WERI-Rb-1 (cell line): ENCODE measurements at regions not wholly inside any gene's neighbourhood (a gene's known extent, or its start where the extent isn't known, plus 50 kb on each side); places are given as distances from the start of the nearest gene placed in this dataset.

Experiments used
- DNase-seq: peaks from one replicate; pipeline ENCODE4 v3.0.0-alpha.2; 2020
- H3K27ac ChIP-seq: fragments of 250-450 bp; sonication (Bioruptor Pico); 2 replicates; pipeline ENCODE4 v1.5.1; 2020; ENCODE audit warnings: mild to moderate bottlenecking, moderate library complexity
- H3K27me3 ChIP-seq: fragments of 250-450 bp; sonication (Bioruptor Pico); 2 replicates; pipeline ENCODE4 v1.5.1; 2021; ENCODE audit warnings: mild to moderate bottlenecking, low read depth, moderate library complexity; ENCODE audit not compliant: insufficient read depth, severe bottlenecking
- H3K36me3 ChIP-seq: fragments of 250-450 bp; sonication (Bioruptor Pico); 2 replicates; pipeline ENCODE4 v1.5.1; 2020; ENCODE audit warnings: mild to moderate bottlenecking, moderate library complexity
- H3K4me3 ChIP-seq: 2 replicates; pipeline ENCODE4 v1.5.1; 2011; ENCODE audit warnings: low read depth, mild to moderate bottlenecking, control low read depth, low read length
- H3K9me3 ChIP-seq: fragments of 250-450 bp; sonication (Bioruptor Pico); 2 replicates; pipeline ENCODE4 v1.5.1; 2021; ENCODE audit warnings: mild to moderate bottlenecking, moderate library complexity; ENCODE audit not compliant: severe bottlenecking
- CTCF ChIP-seq: IDR thresholded peaks from 2 replicates; pipeline ENCODE4 v1.5.1; 2011; ENCODE audit warnings: low read depth, mild to moderate bottlenecking, control low read depth, inconsistent platforms, low read length

DNA sequence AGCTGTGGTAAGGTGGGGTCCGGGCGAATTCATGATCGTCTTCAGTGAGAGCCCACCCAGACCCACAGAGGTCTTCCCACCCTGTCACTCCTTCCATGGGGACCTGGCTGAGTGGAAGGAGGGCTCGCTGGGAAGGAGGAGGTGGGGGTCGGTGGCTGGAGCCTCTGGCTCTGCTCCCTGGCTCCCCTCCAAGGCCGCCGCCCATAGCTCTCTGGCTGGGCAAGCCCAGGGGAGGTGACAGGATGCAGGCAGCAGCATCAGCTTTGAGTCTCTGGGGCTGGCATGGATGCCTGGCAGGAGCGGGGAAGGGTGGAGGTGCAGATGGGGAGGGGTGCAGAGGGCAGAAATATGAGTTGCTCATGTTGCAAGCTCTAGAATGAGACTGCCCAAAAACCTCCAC is 147.0 kb downstream of the ENGASE start:
- no peaks in the 10 kb centered on the region for H3K27me3 ChIP-seq

GRCh38 chr17:79220713-79221291 is 146.2 kb downstream of the ENGASE start:
- Histone ChIP-seq H3K27me3 (no peaks in the 10 kb centered on the region), H3K4me3 (no peak overlapping the region), H3K27ac (peak overlapping the region; percentile 25), H3K9me3 (no peaks in the 10 kb centered on the region), H3K36me3 (no peaks in the 10 kb centered on the region)
- TF ChIP-seq CTCF, result no peak
- DNase-seq, result peak; percentile 80

More for the DNA sequence above, 147.0 kb downstream of the ENGASE start:
- Histone ChIP-seq H3K27ac (no peak overlapping the region), H3K9me3 (no peaks in the 10 kb centered on the region), H3K4me3 (no peak overlapping the region), H3K36me3 (no peaks in the 10 kb centered on the region)
- TF ChIP-seq CTCF, result no peak
- no peak for DNase-seq

GRCh38 chr17:79220201-79220712 is 145.6 kb downstream of the ENGASE start:
- TF ChIP-seq CTCF, result no peak
- Histone ChIP-seq H3K36me3 (no peaks in the 10 kb centered on the region), H3K27me3 (no peaks in the 10 kb centered on the region), H3K27ac (peak overlapping the region; percentile 25), H3K9me3 (no peaks in the 10 kb centered on the region), H3K4me3 (no peak overlapping the region)
- no peak for DNase-seq

- peak overlapping the region; percentile 78 for H3K27ac ChIP-seq
- no peaks in the 10 kb centered on the region for H3K36me3 ChIP-seq
- no peak for TF ChIP-seq CTCF
- no peaks in the 10 kb centered on the region for H3K27me3 ChIP-seq
- H3K4me3 ChIP-seq, result no peak overlapping the region
- H3K9me3 ChIP-seq, result no peaks in the 10 kb centered on the region
- DNase-seq, result no peak
Measured at GRCh38 chr17:79219208-79219935, 144.7 kb downstream of the ENGASE start.

DNA sequence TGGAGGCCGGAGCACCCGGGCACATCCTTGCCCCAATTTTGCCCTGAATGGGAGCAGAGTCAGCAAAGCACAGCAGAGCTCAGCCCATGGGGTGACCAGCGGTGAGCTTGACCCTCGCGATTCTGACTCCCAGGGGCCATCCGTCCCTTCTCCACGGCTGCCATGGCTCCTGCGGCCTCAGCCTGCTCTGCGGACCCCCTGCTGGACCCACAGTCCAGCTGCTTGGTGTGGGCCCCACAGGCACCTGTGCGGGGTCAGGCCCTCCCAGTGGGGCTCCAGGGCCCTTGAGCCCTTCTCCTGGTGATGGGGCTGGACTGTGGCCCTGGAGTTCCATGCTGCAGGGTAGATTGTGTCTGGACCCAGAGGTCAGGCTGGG is 144.2 kb downstream of the ENGASE start:
- H3K27me3 ChIP-seq, result no peaks in the 10 kb centered on the region
- no peak for TF ChIP-seq CTCF
- no peak for DNase-seq
- H3K27ac ChIP-seq, result peak overlapping the region; percentile 78
- no peak overlapping the region for H3K4me3 ChIP-seq
- H3K36me3 ChIP-seq, result no peaks in the 10 kb centered on the region
- H3K9me3 ChIP-seq, result no peaks in the 10 kb centered on the region
